H9 (cell line): ENCODE measurements at regions not wholly inside any gene's neighbourhood (a gene's known extent, or its start where the extent isn't known, plus 50 kb on each side); places are given as distances from the start of the nearest gene placed in this dataset.

Source experiments
- DNase-seq: peaks from one replicate; pipeline ENCODE4 v3.0.0-alpha.2; 2017
- H2AFZ ChIP-seq: one replicate; pipeline ENCODE4 v1.6.1; 2013; ENCODE audit warnings: mild to moderate bottlenecking, low read length, control low read depth, moderate library complexity
- H2AK5ac ChIP-seq: 2 replicates; pipeline ENCODE4 v1.6.1; 2013; ENCODE audit warnings: low read length, control low read depth, mixed read lengths; ENCODE audit not compliant: insufficient read length
- H2BK120ac ChIP-seq: one replicate; pipeline ENCODE4 v1.6.1; 2013; ENCODE audit warnings: low read depth, mild to moderate bottlenecking, low read length, control low read depth, inconsistent platforms; ENCODE audit not compliant: poor library complexity, severe bottlenecking
- H2BK12ac ChIP-seq: 2 replicates; pipeline ENCODE4 v1.6.1; 2013; ENCODE audit warnings: low read length, control low read depth, mixed read lengths, low read depth; ENCODE audit not compliant: insufficient read length
- H2BK15ac ChIP-seq: 2 replicates; pipeline ENCODE4 v1.6.1; 2013; ENCODE audit warnings: low read depth, low read length, control low read depth
- H2BK20ac ChIP-seq: one replicate; pipeline ENCODE4 v1.6.1; 2013; ENCODE audit warnings: low read depth, mild to moderate bottlenecking, low read length, control low read depth, inconsistent platforms; ENCODE audit not compliant: poor library complexity, severe bottlenecking
- H2BK5ac ChIP-seq: 2 replicates; pipeline ENCODE4 v1.6.1; 2013; ENCODE audit warnings: low read length, control low read depth, mixed read lengths; ENCODE audit not compliant: insufficient read length
- H3K14ac ChIP-seq: 2 replicates; pipeline ENCODE4 v1.6.1; 2013; ENCODE audit warnings: low read length, control low read depth; ENCODE audit not compliant: insufficient read depth
- H3K18ac ChIP-seq: 2 replicates; pipeline ENCODE4 v1.6.1; 2013; ENCODE audit warnings: low read depth, mild to moderate bottlenecking, mixed read lengths, low read length, control low read depth; ENCODE audit not compliant: insufficient read length
- H3K23ac ChIP-seq: 2 replicates; pipeline ENCODE4 v1.6.1; 2013; ENCODE audit warnings: low read length, control low read depth, mixed read lengths, low read depth; ENCODE audit not compliant: insufficient read length
- H3K23me2 ChIP-seq: 2 replicates; pipeline ENCODE4 v1.6.1; 2013; ENCODE audit warnings: low read depth, mild to moderate bottlenecking, mixed read lengths, low read length, control low read depth; ENCODE audit not compliant: insufficient read length, poor library complexity, severe bottlenecking
- H3K27ac ChIP-seq: 2 replicates; pipeline ENCODE4 v1.5.1; 2013; ENCODE audit warnings: low read length, control low read depth, mixed read lengths, low read depth; ENCODE audit not compliant: insufficient read length
- H3K27me3 ChIP-seq: 2 replicates; pipeline ENCODE4 v1.6.1; 2013; ENCODE audit warnings: low read length, control low read depth, inconsistent platforms; ENCODE audit not compliant: insufficient read depth
- H3K4ac ChIP-seq: 2 replicates; pipeline ENCODE4 v1.6.1; 2013; ENCODE audit warnings: low read depth, mild to moderate bottlenecking, control low read depth, inconsistent platforms, low read length, moderate library complexity
- H3K4me1 ChIP-seq: 2 replicates; pipeline ENCODE4 v1.6.1; 2013; ENCODE audit warnings: low read length, control low read depth, inconsistent platforms; ENCODE audit not compliant: insufficient read depth
- H3K4me2 ChIP-seq: 2 replicates; pipeline ENCODE4 v1.6.1; 2013; ENCODE audit warnings: low read length, control low read depth, mixed read lengths; ENCODE audit not compliant: insufficient read length, insufficient read depth
- H3K56ac ChIP-seq: 2 replicates; pipeline ENCODE4 v1.6.1; 2013; ENCODE audit warnings: low read depth, mild to moderate bottlenecking, mixed read lengths, low read length, control low read depth; ENCODE audit not compliant: insufficient read length
- H3K79me1 ChIP-seq: 2 replicates; pipeline ENCODE4 v1.6.1; 2013; ENCODE audit warnings: low read depth, mild to moderate bottlenecking, moderate library complexity, low read length, control low read depth, inconsistent platforms; ENCODE audit not compliant: insufficient read depth, poor library complexity, severe bottlenecking
- H3K79me2 ChIP-seq: 2 replicates; pipeline ENCODE4 v1.6.1; 2013; ENCODE audit warnings: low read length, control low read depth, inconsistent platforms; ENCODE audit not compliant: insufficient read depth
- H3K9ac ChIP-seq: 2 replicates; pipeline ENCODE4 v1.6.1; 2013; ENCODE audit warnings: low read length, control low read depth, mixed read lengths; ENCODE audit not compliant: insufficient read length; ENCODE audit errors: extremely low read depth
- H3K9me3 ChIP-seq: one replicate; pipeline ENCODE4 v1.6.1; 2013; ENCODE audit warnings: low read depth, low read length, inconsistent platforms; ENCODE audit not compliant: control insufficient read depth
- H3T11ph ChIP-seq: one replicate; pipeline ENCODE4 v1.6.1; 2013; ENCODE audit warnings: mild to moderate bottlenecking, low read length, control low read depth, inconsistent platforms
- H4K20me1 ChIP-seq: one replicate; pipeline ENCODE4 v1.6.1; 2013; ENCODE audit not compliant: control insufficient read depth, insufficient read length, insufficient read depth
- H4K5ac ChIP-seq: 2 replicates; pipeline ENCODE4 v1.6.1; 2013; ENCODE audit warnings: low read depth, mild to moderate bottlenecking, mixed read lengths, low read length, control low read depth; ENCODE audit not compliant: insufficient read length
- H4K8ac ChIP-seq: replicated peaks from 2 replicates; pipeline ENCODE4 v1.6.1; 2013; ENCODE audit warnings: low read length, control low read depth, mixed read lengths, low read depth; ENCODE audit not compliant: insufficient read length
- H4K91ac ChIP-seq: 2 replicates; pipeline ENCODE4 v1.6.1; 2013; ENCODE audit warnings: low read depth, mild to moderate bottlenecking, moderate library complexity, mixed read lengths, low read length, control low read depth; ENCODE audit not compliant: insufficient read length
- H3K27ac Mint-ChIP-seq, 3 experiments: 2 replicates in 2 of 3; 3 replicates in 1 of 3; pipeline ENCODE4 v1.8.0; 2020 to 2021; ENCODE audit warnings: mixed read lengths in 3 of 3, mild to moderate bottlenecking in 1 of 3, moderate library complexity in 1 of 3
- H3K27me3 Mint-ChIP-seq: 2 replicates; pipeline ENCODE4 v1.8.0; 2021; ENCODE audit warnings: low read depth, mild to moderate bottlenecking, moderate library complexity, mixed read lengths
- H3K36me3 Mint-ChIP-seq, 3 experiments: 2 replicates in 2 of 3; 3 replicates in 1 of 3; pipeline ENCODE4 v1.8.0; 2020 to 2021; ENCODE audit warnings: low read depth in 3 of 3, mixed read lengths in 3 of 3; ENCODE audit not compliant: insufficient read depth in 1 of 3
- H3K4me1 Mint-ChIP-seq, 2 experiments: 2 replicates each; pipeline ENCODE4 v1.8.0; 2020; ENCODE audit warnings: mixed read lengths in 2 of 2
- H3K4me3 Mint-ChIP-seq, 2 experiments: 2 replicates in 1 of 2; 3 replicates in 1 of 2; pipeline ENCODE4 v1.8.0; 2020 to 2021; ENCODE audit warnings: mild to moderate bottlenecking in 2 of 2, mixed read lengths in 2 of 2, moderate library complexity in 1 of 2
- H3K9me3 Mint-ChIP-seq, 2 experiments: 2 replicates in 1 of 2; 3 replicates in 1 of 2; pipeline ENCODE4 v1.8.0; 2020; ENCODE audit warnings: mild to moderate bottlenecking in 2 of 2, mixed read lengths in 2 of 2, moderate library complexity in 1 of 2
- WGBS: extraction: QIAGEN DNeasy Blood & Tissue Kit; methylation state at CpG from one replicate; pipeline ENCODE4 v1.1.7; 2013; ENCODE audit warnings: missing lambda C conversion rate, low lambda C conversion rate, mixed read lengths; ENCODE audit not compliant: insufficient read length; ENCODE audit errors: extremely low coverage; 5-methylcytosine and 5-hydroxymethylcytosine counted together
- TF ChIP-seq, protein P1 (sequence below): fragments of 200-600 bp; sonication (generic); conservative IDR thresholded peaks from 3 replicates; pipeline ENCODE4 v1.8.0; 2021; ENCODE audit warnings: antibody characterized with exemption, mild to moderate bottlenecking

- Histone ChIP-seq H3K56ac (no peak overlapping the region), H3K79me2 (no peaks in the 10 kb centered on the region), H3K9ac (no peak overlapping the region), H3T11ph (no peak overlapping the region), H2AFZ (no peak overlapping the region), H4K20me1 (no peaks in the 10 kb centered on the region), H2BK120ac (no peak overlapping the region), H3K4me2 (no peak overlapping the region), H3K9me3 (no peaks in the 10 kb centered on the region), H3K4me1 (peaks cover 2% of the 10 kb centered on the region; the same call in 1 of the 2 replicates), H2AK5ac (no peak overlapping the region), H4K5ac (no peak overlapping the region), H3K14ac (no peak overlapping the region), H3K23ac (no peak overlapping the region), H3K4ac (no peak overlapping the region), H3K23me2 (no peaks in the 10 kb centered on the region), H3K27me3 (no peaks in the 10 kb centered on the region), H3K27ac (no peak overlapping the region), H2BK5ac (no peak overlapping the region), H2BK15ac (no peak overlapping the region), H4K8ac (no peak overlapping the region), H4K91ac (no peak overlapping the region), H2BK20ac (no peak overlapping the region), H3K79me1 (no peaks in the 10 kb centered on the region), H2BK12ac (no peak overlapping the region), H3K18ac (no peak overlapping the region)
- no peak for DNase-seq
- Mint-ChIP-seq H3K4me1 (peaks cover 17 to 27% of the 10 kb centered on the region in 2 experiments), H3K9me3 (0 out of 5 replicates have a peak, but pooled peaks cover 0 to 3% of the 10 kb centered on the region in 2 experiments), H3K36me3 (no peaks in the 10 kb centered on the region), H3K27me3 (peaks cover 2% of the 10 kb centered on the region), H3K4me3 (no peak overlapping the region), H3K27ac (no peak overlapping the region)
- TF ChIP-seq, protein P1, sequence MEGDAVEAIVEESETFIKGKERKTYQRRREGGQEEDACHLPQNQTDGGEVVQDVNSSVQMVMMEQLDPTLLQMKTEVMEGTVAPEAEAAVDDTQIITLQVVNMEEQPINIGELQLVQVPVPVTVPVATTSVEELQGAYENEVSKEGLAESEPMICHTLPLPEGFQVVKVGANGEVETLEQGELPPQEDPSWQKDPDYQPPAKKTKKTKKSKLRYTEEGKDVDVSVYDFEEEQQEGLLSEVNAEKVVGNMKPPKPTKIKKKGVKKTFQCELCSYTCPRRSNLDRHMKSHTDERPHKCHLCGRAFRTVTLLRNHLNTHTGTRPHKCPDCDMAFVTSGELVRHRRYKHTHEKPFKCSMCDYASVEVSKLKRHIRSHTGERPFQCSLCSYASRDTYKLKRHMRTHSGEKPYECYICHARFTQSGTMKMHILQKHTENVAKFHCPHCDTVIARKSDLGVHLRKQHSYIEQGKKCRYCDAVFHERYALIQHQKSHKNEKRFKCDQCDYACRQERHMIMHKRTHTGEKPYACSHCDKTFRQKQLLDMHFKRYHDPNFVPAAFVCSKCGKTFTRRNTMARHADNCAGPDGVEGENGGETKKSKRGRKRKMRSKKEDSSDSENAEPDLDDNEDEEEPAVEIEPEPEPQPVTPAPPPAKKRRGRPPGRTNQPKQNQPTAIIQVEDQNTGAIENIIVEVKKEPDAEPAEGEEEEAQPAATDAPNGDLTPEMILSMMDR = no peak
- WGBS = no CpG with 5 or more reads among the region's 1 CpG
Observed at GRCh38 chr21:25280061-25280460, 327.2 kb downstream of the MRPL39 start.
